ENCODE measurements at regions not wholly inside any gene's neighbourhood (a gene's known extent, or its start where the extent isn't known, plus 50 kb on each side); places are given as distances from the start of the nearest gene placed in this dataset.

- no peak for TF ChIP-seq CHD7 (IDR thresholded peaks at IDR 0.05; ENCODE audit: insufficient replicate concordance, low read length)
These were observed 107.6 kb upstream of the OPRM1 start (continued) for GRCh38 chr6:153931431-153931830.
